Chondrocyte (in vitro differentiated cells): ENCODE measurements at regions not wholly inside any gene's neighbourhood (a gene's known extent, or its start where the extent isn't known, plus 50 kb on each side); places are given as distances from the start of the nearest gene placed in this dataset.

Experiments used
- DNase-seq: peaks from one replicate; pipeline ENCODE4 v3.0.0; 2021; ENCODE audit warnings: mixed read lengths, low spot score
- H3K27ac Mint-ChIP-seq: one replicate; pipeline ENCODE4 v1.8.0; 2021; ENCODE audit warnings: mild to moderate bottlenecking, moderate library complexity, mixed read lengths; ENCODE audit not compliant: unreplicated experiment
- H3K27me3 Mint-ChIP-seq: 2 replicates; pipeline ENCODE4 v1.8.0; 2021; ENCODE audit warnings: low read depth, mixed read lengths
- H3K36me3 Mint-ChIP-seq: 2 replicates; pipeline ENCODE4 v1.8.0; 2021; ENCODE audit warnings: low read depth, mixed read lengths
- H3K4me1 Mint-ChIP-seq: 2 replicates; pipeline ENCODE4 v1.8.0; 2021; ENCODE audit warnings: low read depth, mild to moderate bottlenecking, mixed read lengths
- H3K4me3 Mint-ChIP-seq: one replicate; pipeline ENCODE4 v1.8.0; 2021; ENCODE audit warnings: mild to moderate bottlenecking, moderate library complexity, mixed read lengths; ENCODE audit not compliant: unreplicated experiment
- H3K9me3 Mint-ChIP-seq: 2 replicates; pipeline ENCODE4 v1.8.0; 2021; ENCODE audit warnings: low read depth, mixed read lengths
- CTCF ChIP-seq: fragments of 200-600 bp; sonication (generic); IDR thresholded peaks from 2 replicates; pipeline ENCODE4 v1.5.0; 2021; ENCODE audit warnings: antibody characterized with exemption, mild to moderate bottlenecking, moderate library complexity

- no peaks in the 10 kb centered on the region for H3K9me3 Mint-ChIP-seq
- H3K36me3 Mint-ChIP-seq, result no peaks in the 10 kb centered on the region
- no peak overlapping the region for H3K4me3 Mint-ChIP-seq
- no peak overlapping the region for H3K27ac Mint-ChIP-seq
- peaks cover 10% of the 10 kb centered on the region for H3K4me1 Mint-ChIP-seq
- TF ChIP-seq CTCF, result no peak
- no peaks in the 10 kb centered on the region for H3K27me3 Mint-ChIP-seq
- DNase-seq, result no peak
Measured at GRCh38 chr6:16063580-16063979, 65.3 kb upstream of the MYLIP start.

DNA sequence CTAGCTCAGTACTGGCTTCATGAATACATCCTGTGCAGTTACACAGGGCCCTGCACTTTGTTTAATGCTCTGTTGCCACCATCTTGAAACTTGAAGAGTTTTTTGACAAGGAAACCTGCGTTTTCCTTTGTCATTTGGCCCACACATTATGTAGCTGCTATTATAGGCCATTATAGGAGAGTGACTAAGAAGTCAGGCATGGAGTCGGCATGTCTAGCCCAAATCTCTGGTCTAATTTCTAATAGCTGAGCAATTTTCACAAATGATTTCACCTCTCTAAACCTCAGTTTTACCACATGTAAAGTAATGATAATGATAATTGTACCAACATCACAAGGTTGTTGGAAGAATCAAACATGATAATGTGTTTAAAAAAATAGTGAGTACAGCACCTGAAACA is 67.1 kb upstream of the MYLIP start:
- H3K9me3 Mint-ChIP-seq, result no peaks in the 10 kb centered on the region
- no peaks in the 10 kb centered on the region for H3K27me3 Mint-ChIP-seq
- H3K4me1 Mint-ChIP-seq, result peaks cover 10% of the 10 kb centered on the region
- no peak for TF ChIP-seq CTCF
- no peaks in the 10 kb centered on the region for H3K36me3 Mint-ChIP-seq
- no peak for DNase-seq
- no peak overlapping the region for H3K4me3 Mint-ChIP-seq
- H3K27ac Mint-ChIP-seq, result no peak overlapping the region

- H3K36me3 Mint-ChIP-seq, result no peaks in the 10 kb centered on the region
- DNase-seq, result no peak
- H3K27me3 Mint-ChIP-seq, result no peaks in the 10 kb centered on the region
- no peak overlapping the region for H3K27ac Mint-ChIP-seq
- H3K9me3 Mint-ChIP-seq, result no peaks in the 10 kb centered on the region
- peaks cover 9% of the 10 kb centered on the region for H3K4me1 Mint-ChIP-seq
- no peak overlapping the region for H3K4me3 Mint-ChIP-seq
- no peak for TF ChIP-seq CTCF
Measured at GRCh38 chr6:16060039-16060438, 68.8 kb upstream of the MYLIP start.

GRCh38 chr6:16059496-16059895 is 69.4 kb upstream of the MYLIP start:
- H3K4me1 Mint-ChIP-seq, result peaks cover 3% of the 10 kb centered on the region
- no peak for DNase-seq
- TF ChIP-seq CTCF, result no peak
- H3K27me3 Mint-ChIP-seq, result no peaks in the 10 kb centered on the region
- H3K27ac Mint-ChIP-seq, result no peak overlapping the region
- no peaks in the 10 kb centered on the region for H3K36me3 Mint-ChIP-seq
- no peak overlapping the region for H3K4me3 Mint-ChIP-seq
- no peaks in the 10 kb centered on the region for H3K9me3 Mint-ChIP-seq

GRCh38 chr6:16058929-16059345 is 69.9 kb upstream of the MYLIP start:
- no peak for DNase-seq
- H3K36me3 Mint-ChIP-seq, result no peaks in the 10 kb centered on the region
- H3K4me3 Mint-ChIP-seq, result no peak overlapping the region
- no peaks in the 10 kb centered on the region for H3K27me3 Mint-ChIP-seq
- no peak for TF ChIP-seq CTCF
- H3K9me3 Mint-ChIP-seq, result no peaks in the 10 kb centered on the region
- H3K27ac Mint-ChIP-seq, result no peak overlapping the region
- H3K4me1 Mint-ChIP-seq, result no peaks in the 10 kb centered on the region
